Retinal pigment epithelial cell (primary cell): ENCODE measurements at regions not wholly inside any gene's neighbourhood (a gene's known extent, or its start where the extent isn't known, plus 50 kb on each side); places are given as distances from the start of the nearest gene placed in this dataset.
"Not testable (repeated sequence)": the region's sequence is repeated elsewhere in the genome, so short reads cannot be mapped to it uniquely, and the experiment has no call there.

Source experiments
- DNase-seq: peaks from one replicate; pipeline ENCODE4 v3.0.0-alpha.2; 2010; ENCODE audit warnings: low read depth
- H3K4me3 ChIP-seq: 2 replicates; pipeline ENCODE4 v1.5.1; 2011; ENCODE audit warnings: mild to moderate bottlenecking, low read length, control low read depth, moderate library complexity
- TF ChIP-seq, protein P1 (sequence below): conservative IDR thresholded peaks from 2 replicates; pipeline ENCODE4 v1.5.1; 2011; ENCODE audit warnings: low read depth, low read length, control low read depth, inconsistent platforms

DNA sequence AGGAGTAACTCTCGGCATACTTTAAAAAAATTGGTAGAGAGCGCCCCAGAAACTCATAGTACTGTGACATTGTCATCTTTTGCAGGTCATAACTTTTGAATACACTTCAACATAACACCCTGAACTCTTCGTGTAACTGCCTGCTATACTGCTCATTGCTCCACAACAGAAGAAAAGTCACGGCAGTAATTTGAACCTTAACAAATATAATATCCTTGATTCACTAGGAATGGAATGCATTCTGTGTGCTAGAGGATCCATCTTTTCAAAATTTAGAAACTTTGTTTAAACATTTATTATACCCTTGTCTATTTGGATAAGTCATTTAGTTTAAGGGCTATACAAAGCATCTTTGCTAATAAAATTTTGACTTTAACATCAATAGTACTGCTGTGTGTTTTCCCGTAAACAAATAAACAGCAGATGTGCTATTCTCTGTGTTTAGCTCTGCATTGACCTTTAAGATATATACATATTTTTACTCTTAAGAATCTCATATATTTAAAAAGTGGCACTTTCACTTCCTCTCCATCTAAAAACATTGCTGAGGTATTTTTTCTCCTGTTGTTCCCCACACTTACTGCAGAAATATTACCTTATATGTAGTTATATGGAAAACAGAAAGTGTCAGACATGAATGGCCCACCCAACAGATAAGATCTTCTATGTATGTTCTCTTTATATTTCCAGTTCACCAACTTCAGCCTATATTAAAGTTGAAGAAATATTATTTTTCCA is 217.6 kb upstream of the TMEM229A start:
- DNase-seq, result no peak
- no peak overlapping the region for H3K4me3 ChIP-seq
- TF ChIP-seq, protein P1, sequence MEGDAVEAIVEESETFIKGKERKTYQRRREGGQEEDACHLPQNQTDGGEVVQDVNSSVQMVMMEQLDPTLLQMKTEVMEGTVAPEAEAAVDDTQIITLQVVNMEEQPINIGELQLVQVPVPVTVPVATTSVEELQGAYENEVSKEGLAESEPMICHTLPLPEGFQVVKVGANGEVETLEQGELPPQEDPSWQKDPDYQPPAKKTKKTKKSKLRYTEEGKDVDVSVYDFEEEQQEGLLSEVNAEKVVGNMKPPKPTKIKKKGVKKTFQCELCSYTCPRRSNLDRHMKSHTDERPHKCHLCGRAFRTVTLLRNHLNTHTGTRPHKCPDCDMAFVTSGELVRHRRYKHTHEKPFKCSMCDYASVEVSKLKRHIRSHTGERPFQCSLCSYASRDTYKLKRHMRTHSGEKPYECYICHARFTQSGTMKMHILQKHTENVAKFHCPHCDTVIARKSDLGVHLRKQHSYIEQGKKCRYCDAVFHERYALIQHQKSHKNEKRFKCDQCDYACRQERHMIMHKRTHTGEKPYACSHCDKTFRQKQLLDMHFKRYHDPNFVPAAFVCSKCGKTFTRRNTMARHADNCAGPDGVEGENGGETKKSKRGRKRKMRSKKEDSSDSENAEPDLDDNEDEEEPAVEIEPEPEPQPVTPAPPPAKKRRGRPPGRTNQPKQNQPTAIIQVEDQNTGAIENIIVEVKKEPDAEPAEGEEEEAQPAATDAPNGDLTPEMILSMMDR, result no peak

DNA sequence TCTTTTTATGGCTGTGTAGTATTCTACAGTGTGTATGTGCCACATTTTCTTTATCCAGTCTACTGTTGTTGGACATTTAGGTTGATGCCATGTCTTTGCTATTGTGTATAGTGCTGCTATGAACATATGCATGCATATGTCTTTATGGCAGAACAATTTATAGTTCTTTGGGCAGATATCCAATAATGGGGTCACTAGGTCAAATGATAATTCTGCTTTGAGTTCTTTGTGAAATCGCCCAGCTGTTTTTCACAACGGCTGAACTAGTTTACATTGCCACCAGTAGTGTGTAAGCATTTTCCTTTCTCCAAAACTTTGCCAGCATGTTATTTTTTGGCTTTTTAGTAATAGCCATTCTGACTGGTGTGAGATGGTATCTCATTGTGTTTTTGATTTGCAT is 214.8 kb upstream of the TMEM229A start:
- TF ChIP-seq, protein P1, result no peak
- DNase-seq, result no peak
- no peak overlapping the region for H3K4me3 ChIP-seq

DNA sequence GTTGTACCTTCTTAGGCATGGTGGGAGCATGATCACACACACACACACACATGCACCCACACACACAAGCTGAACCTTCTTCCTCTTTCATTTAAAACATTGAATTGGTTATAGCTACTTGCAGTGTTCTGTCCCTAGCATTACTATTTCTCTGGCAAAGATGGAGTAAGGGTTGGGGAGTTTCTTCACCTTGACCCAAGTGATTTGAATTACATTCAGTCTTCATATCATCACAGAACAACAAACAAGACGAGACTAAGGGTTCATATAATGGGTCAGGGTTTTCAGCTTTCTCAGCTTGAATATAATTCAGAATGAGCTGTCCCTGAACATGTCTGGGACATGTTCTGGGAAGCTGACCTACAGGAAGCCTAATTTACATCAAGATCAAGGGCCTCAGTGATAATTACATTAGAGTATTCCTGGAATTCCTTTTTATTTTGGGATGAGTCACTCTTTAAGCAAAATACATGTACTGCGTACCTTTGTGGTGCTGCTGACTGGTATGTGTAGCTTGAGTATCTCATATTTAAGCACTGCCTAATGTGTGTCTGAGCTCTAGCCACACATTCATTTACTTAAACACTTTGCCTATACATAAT is 213.5 kb upstream of the TMEM229A start:
- DNase-seq, result no peak
- no peak overlapping the region for H3K4me3 ChIP-seq
- TF ChIP-seq, protein P1, result no peak

DNA sequence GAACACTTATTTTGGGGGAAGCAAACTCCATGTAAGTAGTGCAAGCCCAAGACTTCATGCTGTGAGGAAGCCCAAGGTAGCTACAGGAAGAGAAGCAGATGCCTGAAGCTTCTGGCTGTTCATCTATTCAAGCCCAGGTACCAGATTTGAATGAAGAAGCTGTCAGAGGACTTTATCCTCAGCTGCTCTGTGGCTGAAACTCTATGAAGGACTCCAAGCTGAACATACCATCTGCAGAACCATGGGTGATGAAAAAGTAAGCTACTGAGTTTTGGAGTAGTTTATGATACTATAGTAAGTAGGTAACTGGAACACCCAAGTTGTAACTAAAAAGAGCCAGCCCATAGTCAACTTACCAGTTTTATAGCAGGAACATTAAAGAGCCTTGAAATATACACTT is 211.6 kb upstream of the TMEM229A start:
- not testable (repeated sequence) for DNase-seq, H3K4me3 ChIP-seq

DNA sequence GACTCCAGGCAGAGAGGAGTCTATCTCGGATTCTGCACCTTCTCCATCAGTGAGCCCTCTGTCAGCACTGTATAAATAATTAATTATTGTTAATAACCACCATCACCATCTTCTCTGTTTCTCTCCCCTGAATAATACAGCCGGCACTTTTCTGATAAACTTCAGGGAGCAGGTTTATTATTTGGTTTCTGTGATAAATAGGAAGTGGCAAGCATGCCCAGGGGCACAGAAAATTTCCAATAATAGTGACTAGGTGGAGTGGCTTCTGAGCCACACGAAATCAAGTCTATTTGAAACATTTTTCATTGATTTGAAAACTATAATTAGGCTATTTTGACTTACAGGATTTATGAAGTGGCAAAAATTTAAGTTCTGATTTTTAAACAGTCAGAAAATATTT is 186.8 kb upstream of the TMEM229A start:
- TF ChIP-seq, protein P1, result no peak
- H3K4me3 ChIP-seq, result no peak overlapping the region
- no peak for DNase-seq

DNA sequence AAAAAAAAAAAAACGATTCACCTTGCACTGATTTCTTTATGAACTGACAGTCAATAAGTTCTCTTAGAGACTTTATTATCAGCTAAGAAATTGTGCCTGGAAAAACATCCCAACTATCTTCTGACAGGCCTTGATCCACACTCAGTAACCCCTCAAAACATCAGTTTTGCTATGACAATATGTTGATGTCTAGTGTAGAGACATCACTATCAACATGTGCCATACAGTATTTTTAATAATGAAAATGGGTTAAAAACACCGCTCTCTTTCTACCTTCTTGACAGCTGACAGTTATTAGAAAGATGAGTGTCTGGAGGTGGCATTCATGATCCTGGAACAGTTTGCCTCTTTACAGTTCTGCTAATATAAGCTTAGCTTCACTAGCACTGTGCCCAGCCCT is 175.8 kb upstream of the TMEM229A start:
- no peak for DNase-seq
- TF ChIP-seq, protein P1, result no peak
- no peak overlapping the region for H3K4me3 ChIP-seq

DNA sequence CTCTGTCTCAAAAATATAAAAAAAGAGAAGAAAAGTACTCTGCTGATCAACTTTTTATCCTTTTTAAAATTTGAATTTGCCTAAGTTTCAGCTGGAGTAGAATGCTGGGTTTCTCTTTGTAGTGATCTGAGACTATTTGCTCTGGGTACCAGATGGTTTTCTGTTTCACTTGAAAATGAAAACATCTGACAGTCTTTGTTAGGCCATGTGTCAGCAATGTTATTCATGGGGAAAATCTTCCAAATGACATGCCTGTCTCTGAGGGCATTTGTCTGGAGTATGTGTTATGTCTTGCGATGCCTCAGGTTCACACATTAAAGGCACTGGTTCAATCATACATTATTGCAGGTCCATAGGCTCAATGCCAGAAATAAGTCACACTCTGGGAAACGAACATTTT is 175.3 kb upstream of the TMEM229A start:
- TF ChIP-seq, protein P1, result no peak
- DNase-seq, result no peak
- H3K4me3 ChIP-seq, result no peak overlapping the region
